Cardiac muscle cell (in vitro differentiated cells and primary cell): ENCODE measurements at regions not wholly inside any gene's neighbourhood (a gene's known extent, or its start where the extent isn't known, plus 50 kb on each side); places are given as distances from the start of the nearest gene placed in this dataset.

ENCODE experiments used
- DNase-seq, 2 donors: peaks; one replicate each; pipeline versions ENCODE4 v3.0.0 to v3.0.0-alpha.2; 2010 to 2017; ENCODE audit warnings: low read depth in 1 of 2, low spot score in 1 of 2
- H3K27ac ChIP-seq: fragments of 200-600 bp; sonication (generic); 2 replicates; pipeline ENCODE4 v1.5.1; 2016
- H3K27me3 ChIP-seq: fragments of 200-600 bp; sonication (generic); 2 replicates; pipeline ENCODE4 v1.6.0; 2016; ENCODE audit warnings: control low read depth
- H3K36me3 ChIP-seq: fragments of 200-600 bp; sonication (generic); 2 replicates; pipeline ENCODE4 v1.5.1; 2016; ENCODE audit warnings: control low read depth
- H3K4me1 ChIP-seq: fragments of 200-600 bp; sonication (generic); 2 replicates; pipeline ENCODE4 v1.8.1; 2017; ENCODE audit warnings: low read depth, mild to moderate bottlenecking, mixed run types
- H3K4me3 ChIP-seq: fragments of 200-600 bp; sonication (generic); 2 replicates; pipeline ENCODE4 v1.5.1; 2016; ENCODE audit warnings: mild to moderate bottlenecking
- H3K9me3 ChIP-seq: fragments of 200-600 bp; sonication (generic); 2 replicates; pipeline ENCODE4 v1.5.1; 2017; ENCODE audit warnings: low read depth, mild to moderate bottlenecking, control low read depth
- CTCF ChIP-seq: IDR thresholded peaks from 2 replicates; pipeline ENCODE4 v1.5.1; 2012; ENCODE audit warnings: low read depth, mild to moderate bottlenecking, low read length

- Histone ChIP-seq H3K4me3 (no peak overlapping the region), H3K9me3 (no peaks in the 10 kb centered on the region), H3K27me3 (no peaks in the 10 kb centered on the region), H3K27ac (no peak overlapping the region), H3K36me3 (no peaks in the 10 kb centered on the region), H3K4me1 (no peaks in the 10 kb centered on the region)
- no peak for TF ChIP-seq CTCF
- DNase-seq = no peak
These were observed 762.4 kb upstream of the DPPA4 start for GRCh38 chr3:110099711-110100110.

- Histone ChIP-seq H3K4me3 (no peak overlapping the region), H3K36me3 (no peaks in the 10 kb centered on the region), H3K27me3 (no peaks in the 10 kb centered on the region), H3K4me1 (no peaks in the 10 kb centered on the region), H3K27ac (no peak overlapping the region), H3K9me3 (no peaks in the 10 kb centered on the region)
- no peak for DNase-seq
- TF ChIP-seq CTCF = no peak
These were observed 764.0 kb upstream of the DPPA4 start for GRCh38 chr3:110101361-110101760.

GRCh38 chr3:110106805-110107204 lies 769.5 kb upstream of the DPPA4 start:
- Histone ChIP-seq H3K4me1 (no peaks in the 10 kb centered on the region), H3K36me3 (no peaks in the 10 kb centered on the region), H3K27me3 (no peaks in the 10 kb centered on the region), H3K27ac (no peak overlapping the region), H3K4me3 (no peak overlapping the region), H3K9me3 (no peaks in the 10 kb centered on the region)
- TF ChIP-seq CTCF = no peak
- no peak for DNase-seq

- Histone ChIP-seq H3K27ac (no peak overlapping the region), H3K4me1 (peaks cover 3% of the 10 kb centered on the region), H3K27me3 (no peaks in the 10 kb centered on the region), H3K36me3 (no peaks in the 10 kb centered on the region), H3K4me3 (no peak overlapping the region), H3K9me3 (no peaks in the 10 kb centered on the region)
- TF ChIP-seq CTCF = no peak
- peak in 1 of 2 donors; percentile 2 for DNase-seq
These were observed 786.6 kb upstream of the DPPA4 start for GRCh38 chr3:110123946-110124345.

- no peak overlapping the region for H3K4me3 ChIP-seq
- peaks cover 3% of the 10 kb centered on the region for H3K4me1 ChIP-seq
- no peaks in the 10 kb centered on the region for H3K36me3 ChIP-seq
- H3K9me3 ChIP-seq = no peaks in the 10 kb centered on the region
- no peaks in the 10 kb centered on the region for H3K27me3 ChIP-seq
- H3K27ac ChIP-seq = no peak overlapping the region
- DNase-seq = peak in 1 of 2 donors; percentile 18
- TF ChIP-seq CTCF = no peak
These were observed 788.7 kb upstream of the DPPA4 start for GRCh38 chr3:110126065-110126464.

GRCh38 chr3:110133971-110134370 lies 796.6 kb upstream of the DPPA4 start:
- Histone ChIP-seq H3K27ac (no peak overlapping the region), H3K4me1 (no peaks in the 10 kb centered on the region), H3K9me3 (no peaks in the 10 kb centered on the region), H3K4me3 (no peak overlapping the region), H3K27me3 (no peaks in the 10 kb centered on the region), H3K36me3 (no peaks in the 10 kb centered on the region)
- DNase-seq = no peak
- no peak for TF ChIP-seq CTCF
